K562 (cell line): ENCODE measurements at regions not wholly inside any gene's neighbourhood (a gene's known extent, or its start where the extent isn't known, plus 50 kb on each side); places are given as distances from the start of the nearest gene placed in this dataset.

Source experiments
- ARID1B ChIP-seq: fragments of 450-650 bp; IDR thresholded peaks from 2 replicates; pipeline ENCODE4 v1.6.1; 2016; ENCODE audit warnings: antibody characterized with exemption, mild to moderate bottlenecking, inconsistent platforms
- CREB5 ChIP-seq: fragments of 250-450 bp; sonication (Bioruptor Pico); IDR thresholded peaks from 2 replicates; pipeline ENCODE4 v1.5.0; 2020; ENCODE audit warnings: mild to moderate bottlenecking
- ESRRA ChIP-seq: fragments of 450-650 bp; IDR thresholded peaks from 2 replicates; pipeline ENCODE4 v1.6.1; 2014; ENCODE audit warnings: low read depth, mild to moderate bottlenecking, moderate library complexity, borderline replicate concordance
- KLF6 ChIP-seq: fragments of 250-450 bp; sonication (Bioruptor Pico); IDR thresholded peaks from 2 replicates; pipeline ENCODE4 v1.4.0; 2020; ENCODE audit warnings: mild to moderate bottlenecking, moderate library complexity, borderline replicate concordance
- LCOR ChIP-seq: sonication (generic); formaldehyde crosslinking; IDR thresholded peaks from 2 replicates; pipeline ENCODE4 v1.8.0; 2022; ENCODE audit warnings: mild to moderate bottlenecking, missing genetic modification reagents
- POLR3G ChIP-seq: IDR thresholded peaks from 2 replicates; pipeline ENCODE4 v1.6.1; 2011; ENCODE audit not compliant: insufficient read length, insufficient replicate concordance; ENCODE audit errors: extremely low read depth
- RBM34 ChIP-seq: fragments of 200-400 bp; formaldehyde crosslinking; IDR thresholded peaks from 2 replicates; pipeline ENCODE4 v1.6.1; 2018; ENCODE audit warnings: low read length, borderline replicate concordance; ENCODE audit not compliant: insufficient read depth
- SFPQ ChIP-seq: fragments of 200-400 bp; formaldehyde crosslinking; IDR thresholded peaks from 2 replicates; pipeline ENCODE4 v1.6.1; 2017; ENCODE audit warnings: mild to moderate bottlenecking, low read depth, low read length, moderate library complexity
- SPI1 ChIP-seq: IDR thresholded peaks from 2 replicates; pipeline ENCODE4 v1.6.1; 2011; ENCODE audit warnings: low read depth, low read length, control low read depth, borderline replicate concordance
- ZBTB1 ChIP-seq: sonication (generic); formaldehyde crosslinking; IDR thresholded peaks from 2 replicates; pipeline ENCODE4 v1.8.1; 2023; ENCODE audit warnings: missing genetic modification reagents, low read depth, mild to moderate bottlenecking, borderline replicate concordance
- ZNF217 ChIP-seq: sonication (generic); formaldehyde crosslinking; IDR thresholded peaks from 2 replicates; pipeline ENCODE4 v1.8.0; 2022; ENCODE audit warnings: mild to moderate bottlenecking, missing genetic modification reagents
- TF ChIP-seq, protein P1 (sequence below): fragments of 200-800 bp; sonication (Bioruptor generic); IDR thresholded peaks from 2 replicates; pipeline ENCODE4 v1.6.1; 2017; ENCODE audit warnings: missing genetic modification characterization, missing compliant biosample characterization
- TF ChIP-seq, protein P2 (sequence below): fragments of 200-800 bp; sonication (Bioruptor generic); IDR thresholded peaks from 2 replicates; pipeline ENCODE4 v1.6.1; 2017; ENCODE audit warnings: missing genetic modification characterization, missing compliant biosample characterization
- TF ChIP-seq, protein P3 (sequence below): IDR thresholded peaks from 2 replicates; pipeline ENCODE4 v1.6.1; 2012; ENCODE audit warnings: low read depth, low read length, improper control_type of control experiment, borderline replicate concordance
- TF ChIP-seq, protein P4 (sequence below): fragments of 450-650 bp; IDR thresholded peaks from 2 replicates; pipeline ENCODE4 v1.6.1; 2018; ENCODE audit not compliant: partially characterized antibody

- TF ChIP-seq CREB5 (CRISPR knock-in tag) (no peak), SFPQ (no peak), ARID1B (peak; percentile 63; the same call in 1 of the 2 replicates), ZNF217 (CRISPR knock-in tag) (no peak), SPI1 (no peak), RBM34 (no peak), KLF6 (CRISPR knock-in tag) (no peak), ZBTB1 (CRISPR knock-in tag) (no peak), LCOR (CRISPR knock-in tag) (no peak), ESRRA (peak; percentile 67; the same call in 1 of the 2 replicates), POLR3G (no peak)
- TF ChIP-seq, protein P1, sequence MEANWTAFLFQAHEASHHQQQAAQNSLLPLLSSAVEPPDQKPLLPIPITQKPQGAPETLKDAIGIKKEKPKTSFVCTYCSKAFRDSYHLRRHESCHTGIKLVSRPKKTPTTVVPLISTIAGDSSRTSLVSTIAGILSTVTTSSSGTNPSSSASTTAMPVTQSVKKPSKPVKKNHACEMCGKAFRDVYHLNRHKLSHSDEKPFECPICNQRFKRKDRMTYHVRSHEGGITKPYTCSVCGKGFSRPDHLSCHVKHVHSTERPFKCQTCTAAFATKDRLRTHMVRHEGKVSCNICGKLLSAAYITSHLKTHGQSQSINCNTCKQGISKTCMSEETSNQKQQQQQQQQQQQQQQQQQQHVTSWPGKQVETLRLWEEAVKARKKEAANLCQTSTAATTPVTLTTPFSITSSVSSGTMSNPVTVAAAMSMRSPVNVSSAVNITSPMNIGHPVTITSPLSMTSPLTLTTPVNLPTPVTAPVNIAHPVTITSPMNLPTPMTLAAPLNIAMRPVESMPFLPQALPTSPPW (CRISPR knock-in tag) = peak; percentile 86
- TF ChIP-seq, protein P2, sequence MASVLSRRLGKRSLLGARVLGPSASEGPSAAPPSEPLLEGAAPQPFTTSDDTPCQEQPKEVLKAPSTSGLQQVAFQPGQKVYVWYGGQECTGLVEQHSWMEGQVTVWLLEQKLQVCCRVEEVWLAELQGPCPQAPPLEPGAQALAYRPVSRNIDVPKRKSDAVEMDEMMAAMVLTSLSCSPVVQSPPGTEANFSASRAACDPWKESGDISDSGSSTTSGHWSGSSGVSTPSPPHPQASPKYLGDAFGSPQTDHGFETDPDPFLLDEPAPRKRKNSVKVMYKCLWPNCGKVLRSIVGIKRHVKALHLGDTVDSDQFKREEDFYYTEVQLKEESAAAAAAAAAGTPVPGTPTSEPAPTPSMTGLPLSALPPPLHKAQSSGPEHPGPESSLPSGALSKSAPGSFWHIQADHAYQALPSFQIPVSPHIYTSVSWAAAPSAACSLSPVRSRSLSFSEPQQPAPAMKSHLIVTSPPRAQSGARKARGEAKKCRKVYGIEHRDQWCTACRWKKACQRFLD (CRISPR knock-in tag) = no peak
- TF ChIP-seq, protein P3, sequence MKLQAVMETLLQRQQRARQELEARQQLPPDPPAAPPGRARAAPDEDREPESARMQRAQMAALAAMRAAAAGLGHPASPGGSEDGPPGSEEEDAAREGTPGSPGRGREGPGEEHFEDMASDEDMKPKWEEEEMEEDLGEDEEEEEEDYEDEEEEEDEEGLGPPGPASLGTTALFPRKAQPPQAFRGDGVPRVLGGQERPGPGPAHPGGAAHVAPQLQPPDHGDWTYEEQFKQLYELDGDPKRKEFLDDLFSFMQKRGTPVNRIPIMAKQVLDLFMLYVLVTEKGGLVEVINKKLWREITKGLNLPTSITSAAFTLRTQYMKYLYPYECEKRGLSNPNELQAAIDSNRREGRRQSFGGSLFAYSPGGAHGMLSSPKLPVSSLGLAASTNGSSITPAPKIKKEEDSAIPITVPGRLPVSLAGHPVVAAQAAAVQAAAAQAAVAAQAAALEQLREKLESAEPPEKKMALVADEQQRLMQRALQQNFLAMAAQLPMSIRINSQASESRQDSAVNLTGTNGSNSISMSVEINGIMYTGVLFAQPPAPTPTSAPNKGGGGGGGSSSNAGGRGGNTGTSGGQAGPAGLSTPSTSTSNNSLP = no peak
- TF ChIP-seq, protein P4, sequence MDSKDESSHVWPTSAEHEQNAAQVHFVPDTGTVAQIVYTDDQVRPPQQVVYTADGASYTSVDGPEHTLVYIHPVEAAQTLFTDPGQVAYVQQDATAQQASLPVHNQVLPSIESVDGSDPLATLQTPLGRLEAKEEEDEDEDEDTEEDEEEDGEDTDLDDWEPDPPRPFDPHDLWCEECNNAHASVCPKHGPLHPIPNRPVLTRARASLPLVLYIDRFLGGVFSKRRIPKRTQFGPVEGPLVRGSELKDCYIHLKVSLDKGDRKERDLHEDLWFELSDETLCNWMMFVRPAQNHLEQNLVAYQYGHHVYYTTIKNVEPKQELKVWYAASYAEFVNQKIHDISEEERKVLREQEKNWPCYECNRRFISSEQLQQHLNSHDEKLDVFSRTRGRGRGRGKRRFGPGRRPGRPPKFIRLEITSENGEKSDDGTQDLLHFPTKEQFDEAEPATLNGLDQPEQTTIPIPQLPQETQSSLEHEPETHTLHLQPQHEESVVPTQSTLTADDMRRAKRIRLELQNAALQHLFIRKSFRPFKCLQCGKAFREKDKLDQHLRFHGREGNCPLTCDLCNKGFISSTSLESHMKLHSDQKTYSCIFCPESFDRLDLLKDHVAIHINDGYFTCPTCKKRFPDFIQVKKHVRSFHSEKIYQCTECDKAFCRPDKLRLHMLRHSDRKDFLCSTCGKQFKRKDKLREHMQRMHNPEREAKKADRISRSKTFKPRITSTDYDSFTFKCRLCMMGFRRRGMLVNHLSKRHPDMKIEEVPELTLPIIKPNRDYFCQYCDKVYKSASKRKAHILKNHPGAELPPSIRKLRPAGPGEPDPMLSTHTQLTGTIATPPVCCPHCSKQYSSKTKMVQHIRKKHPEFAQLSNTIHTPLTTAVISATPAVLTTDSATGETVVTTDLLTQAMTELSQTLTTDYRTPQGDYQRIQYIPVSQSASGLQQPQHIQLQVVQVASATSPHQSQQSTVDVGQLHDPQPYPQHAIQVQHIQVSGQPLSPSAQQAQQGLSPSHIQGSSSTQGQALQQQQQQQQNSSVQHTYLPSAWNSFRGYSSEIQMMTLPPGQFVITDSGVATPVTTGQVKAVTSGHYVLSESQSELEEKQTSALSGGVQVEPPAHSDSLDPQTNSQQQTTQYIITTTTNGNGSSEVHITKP = no peak
Observed at GRCh38 chr5:5598547-5599113, 176.2 kb downstream of the ICE1 start (continued).
